LNCaP clone FGC (cell line): ENCODE measurements at regions not wholly inside any gene's neighbourhood (a gene's known extent, or its start where the extent isn't known, plus 50 kb on each side); places are given as distances from the start of the nearest gene placed in this dataset.
"Not testable (repeated sequence)": the region's sequence is repeated elsewhere in the genome, so short reads cannot be mapped to it uniquely, and the experiment has no call there.

ENCODE experiments used
- DNase-seq: peaks from one replicate; pipeline ENCODE4 v3.0.0-alpha.2; 2011; ENCODE audit warnings: low read depth
- H3K4me3 ChIP-seq: 2 replicates; pipeline ENCODE4 v1.5.1; 2011; ENCODE audit warnings: mild to moderate bottlenecking, low read depth, low read length, control low read depth
- TF ChIP-seq, protein P1 (sequence below): IDR thresholded peaks from 2 replicates; pipeline ENCODE4 v1.5.1; 2012; ENCODE audit warnings: mild to moderate bottlenecking; ENCODE audit not compliant: control insufficient read depth, insufficient read depth; ENCODE audit errors: extremely low read depth

- TF ChIP-seq, protein P1, sequence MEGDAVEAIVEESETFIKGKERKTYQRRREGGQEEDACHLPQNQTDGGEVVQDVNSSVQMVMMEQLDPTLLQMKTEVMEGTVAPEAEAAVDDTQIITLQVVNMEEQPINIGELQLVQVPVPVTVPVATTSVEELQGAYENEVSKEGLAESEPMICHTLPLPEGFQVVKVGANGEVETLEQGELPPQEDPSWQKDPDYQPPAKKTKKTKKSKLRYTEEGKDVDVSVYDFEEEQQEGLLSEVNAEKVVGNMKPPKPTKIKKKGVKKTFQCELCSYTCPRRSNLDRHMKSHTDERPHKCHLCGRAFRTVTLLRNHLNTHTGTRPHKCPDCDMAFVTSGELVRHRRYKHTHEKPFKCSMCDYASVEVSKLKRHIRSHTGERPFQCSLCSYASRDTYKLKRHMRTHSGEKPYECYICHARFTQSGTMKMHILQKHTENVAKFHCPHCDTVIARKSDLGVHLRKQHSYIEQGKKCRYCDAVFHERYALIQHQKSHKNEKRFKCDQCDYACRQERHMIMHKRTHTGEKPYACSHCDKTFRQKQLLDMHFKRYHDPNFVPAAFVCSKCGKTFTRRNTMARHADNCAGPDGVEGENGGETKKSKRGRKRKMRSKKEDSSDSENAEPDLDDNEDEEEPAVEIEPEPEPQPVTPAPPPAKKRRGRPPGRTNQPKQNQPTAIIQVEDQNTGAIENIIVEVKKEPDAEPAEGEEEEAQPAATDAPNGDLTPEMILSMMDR = no peak
- DNase-seq = no peak
- H3K4me3 ChIP-seq = no peak overlapping the region
These were observed 309.2 kb downstream of the NSUN3 start for GRCh38 chr3:94372026-94372425.

DNA sequence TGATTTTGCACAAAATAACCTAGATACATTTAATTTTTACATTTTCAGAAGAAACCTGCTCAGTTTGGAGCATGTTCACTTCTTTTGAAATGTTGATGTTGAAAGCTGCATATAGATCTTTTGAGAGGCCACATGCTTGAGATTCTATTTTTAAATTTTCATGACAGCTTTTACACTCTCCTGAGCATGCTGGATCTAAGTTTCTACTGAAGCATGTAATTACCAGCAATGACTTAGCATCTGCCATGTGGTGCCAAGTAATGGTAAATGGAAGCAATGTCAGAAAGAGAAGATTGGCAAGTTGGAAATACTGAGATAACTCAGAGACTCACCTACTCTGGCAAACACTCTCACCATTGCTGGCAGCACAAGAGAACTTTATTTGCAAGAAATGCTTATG is 310.6 kb downstream of the NSUN3 start:
- no peak overlapping the region for H3K4me3 ChIP-seq
- TF ChIP-seq, protein P1 = no peak
- no peak for DNase-seq

DNA sequence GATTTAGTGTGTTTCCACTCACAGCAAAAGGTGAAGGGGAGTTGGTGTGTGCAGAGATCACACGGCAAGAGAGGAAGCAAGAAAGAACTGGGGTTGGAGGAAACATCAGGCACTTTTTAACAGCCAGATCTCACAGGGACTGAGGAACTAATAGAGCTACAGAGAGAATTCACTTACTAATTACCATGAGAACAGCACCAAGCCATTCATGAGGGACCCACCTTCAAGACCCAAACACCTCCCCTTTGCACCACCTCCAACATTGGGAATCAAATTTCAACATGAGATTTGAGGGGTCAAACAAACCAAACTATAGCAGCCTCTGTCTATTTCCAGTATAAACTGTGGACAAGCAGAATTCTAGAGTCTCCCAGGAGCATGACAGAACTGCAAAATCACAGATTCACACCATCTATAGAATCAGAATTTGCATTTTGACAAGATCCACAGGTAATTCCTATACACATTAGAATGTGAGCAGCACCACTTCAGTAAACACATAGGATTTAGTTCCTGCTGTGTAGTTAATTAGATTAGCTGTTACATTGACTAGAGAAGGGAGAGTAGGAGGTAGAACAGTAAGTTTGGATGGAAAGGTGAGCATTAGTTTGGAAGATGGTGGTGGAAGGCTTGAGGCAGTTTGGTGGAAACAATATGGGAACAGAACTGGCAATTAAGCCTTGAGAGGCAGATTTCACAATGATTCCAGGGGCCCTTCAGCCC is 311.7 kb downstream of the NSUN3 start:
- TF ChIP-seq, protein P1 = no peak
- no peak for DNase-seq
- H3K4me3 ChIP-seq = no peak overlapping the region

- not testable (repeated sequence) for DNase-seq, H3K4me3 ChIP-seq
These were observed 314.3 kb downstream of the NSUN3 start for GRCh38 chr3:94377123-94377696.

DNA sequence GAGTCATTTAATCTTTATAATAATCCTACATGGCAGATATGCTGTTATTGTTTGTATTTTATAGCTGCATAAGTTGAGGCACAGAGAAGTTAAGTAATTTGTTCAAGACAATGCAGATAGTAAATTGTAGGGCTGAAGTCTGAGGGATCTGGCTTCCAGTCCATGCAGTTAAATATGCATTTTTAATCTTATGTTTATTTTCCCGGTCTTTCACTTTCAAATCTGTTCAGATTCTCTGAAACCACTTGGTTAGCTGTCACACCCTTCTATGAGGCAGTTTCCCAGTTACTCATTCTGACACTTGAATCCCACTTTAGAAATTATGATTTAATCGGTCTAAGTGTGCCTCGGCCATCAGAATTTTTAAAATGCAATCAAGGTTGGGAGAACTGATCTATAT is 315.0 kb downstream of the NSUN3 start:
- DNase-seq = not testable (repeated sequence)

DNA sequence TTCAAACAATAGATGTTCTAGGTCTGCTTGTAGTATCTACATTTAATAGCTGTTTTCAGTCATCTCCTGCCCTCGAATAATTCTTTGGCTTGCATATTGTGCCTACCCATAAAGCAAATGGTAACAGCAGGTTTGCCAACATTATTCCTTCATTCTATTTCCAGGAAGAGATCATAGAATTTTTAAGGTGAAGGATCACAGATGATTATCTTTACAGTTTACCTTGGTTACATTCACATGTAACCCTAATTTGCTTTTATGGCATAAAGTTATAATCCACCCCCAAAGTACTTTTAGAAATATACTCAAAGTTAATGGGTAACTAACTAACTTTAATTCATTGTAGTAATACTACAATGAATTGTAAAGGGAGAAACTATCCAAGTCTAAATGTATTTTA is 315.5 kb downstream of the NSUN3 start:
- TF ChIP-seq, protein P1 = no peak
- DNase-seq = no peak
- no peak overlapping the region for H3K4me3 ChIP-seq

More for the DNA sequence above, 315.0 kb downstream of the NSUN3 start:
- not testable (repeated sequence) for H3K4me3 ChIP-seq

- H3K4me3 ChIP-seq = no peak overlapping the region
- TF ChIP-seq, protein P1 = no peak
- DNase-seq = no peak
These were observed 316.4 kb downstream of the NSUN3 start for GRCh38 chr3:94379264-94379663.

GRCh38 chr3:94394885-94395284 is 332.0 kb downstream of the NSUN3 start:
- TF ChIP-seq, protein P1 = no peak
- no peak for DNase-seq

More at GRCh38 chr3:94394885-94395284, 332.0 kb downstream of the NSUN3 start:
- H3K4me3 ChIP-seq = no peak overlapping the region
